ENCODE measurements at regions not wholly inside any gene's neighbourhood (a gene's known extent, or its start where the extent isn't known, plus 50 kb on each side); places are given as distances from the start of the nearest gene placed in this dataset.

- Histone ChIP-seq H3K79me2 (ENCODE audit: control insufficient read depth, insufficient read depth, low read length) (no peaks in the 10 kb centered on the region), H3K9me1 (ENCODE audit: control insufficient read depth, extremely low read depth, insufficient read depth, low read length) (no peaks in the 10 kb centered on the region), H2AFZ (ENCODE audit: control insufficient read depth, low read length) (no peak overlapping the region), H3K27ac (ENCODE audit: control insufficient read depth, insufficient read depth, low read length) (no peak overlapping the region), H3K4me1 (ENCODE audit: control insufficient read depth, extremely low read depth, insufficient read depth, low read length) (no peaks in the 10 kb centered on the region), H3K36me3 (ENCODE audit: control insufficient read depth in 2 of 2, extremely low read depth in 1 of 2, insufficient read depth in 2 of 2, low read length in 2 of 2) (no peaks in the 10 kb centered on the region), H3K27me3 (ENCODE audit: control insufficient read depth, extremely low read depth, insufficient read depth, low read length) (peaks cover 41% of the 10 kb centered on the region), H3K4me3 (ENCODE audit: control insufficient read depth in 2 of 3, extremely low read depth in 1 of 3, insufficient read depth in 2 of 3, low read depth in 1 of 3, low read length in 3 of 3) (no peak overlapping the region), H3K9ac (ENCODE audit: control insufficient read depth, extremely low read depth, insufficient read depth, low read length) (no peak overlapping the region), H4K20me1 (ENCODE audit: control insufficient read depth, extremely low read depth, insufficient read depth, low read length) (no peaks in the 10 kb centered on the region), H3K4me2 (ENCODE audit: control insufficient read depth, extremely low read depth, insufficient read depth, low read depth, low read length) (no peak overlapping the region), H3K9me3 (ENCODE audit: control insufficient read depth, low read depth, low read length) (no peaks in the 10 kb centered on the region)
- no peak for DNase-seq (ENCODE audit: low read depth, low spot score)
- TF ChIP-seq, protein P1, sequence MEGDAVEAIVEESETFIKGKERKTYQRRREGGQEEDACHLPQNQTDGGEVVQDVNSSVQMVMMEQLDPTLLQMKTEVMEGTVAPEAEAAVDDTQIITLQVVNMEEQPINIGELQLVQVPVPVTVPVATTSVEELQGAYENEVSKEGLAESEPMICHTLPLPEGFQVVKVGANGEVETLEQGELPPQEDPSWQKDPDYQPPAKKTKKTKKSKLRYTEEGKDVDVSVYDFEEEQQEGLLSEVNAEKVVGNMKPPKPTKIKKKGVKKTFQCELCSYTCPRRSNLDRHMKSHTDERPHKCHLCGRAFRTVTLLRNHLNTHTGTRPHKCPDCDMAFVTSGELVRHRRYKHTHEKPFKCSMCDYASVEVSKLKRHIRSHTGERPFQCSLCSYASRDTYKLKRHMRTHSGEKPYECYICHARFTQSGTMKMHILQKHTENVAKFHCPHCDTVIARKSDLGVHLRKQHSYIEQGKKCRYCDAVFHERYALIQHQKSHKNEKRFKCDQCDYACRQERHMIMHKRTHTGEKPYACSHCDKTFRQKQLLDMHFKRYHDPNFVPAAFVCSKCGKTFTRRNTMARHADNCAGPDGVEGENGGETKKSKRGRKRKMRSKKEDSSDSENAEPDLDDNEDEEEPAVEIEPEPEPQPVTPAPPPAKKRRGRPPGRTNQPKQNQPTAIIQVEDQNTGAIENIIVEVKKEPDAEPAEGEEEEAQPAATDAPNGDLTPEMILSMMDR (optimal IDR thresholded peaks at IDR 0.05 in 1 of 3, IDR thresholded peaks at IDR 0.05 in 1 of 3, conservative IDR thresholded peaks at IDR 0.05 in 1 of 3; ENCODE audit: extremely low read depth in 1 of 3, insufficient read depth in 2 of 3, low read length in 3 of 3), result no peak
- no peak for TF ChIP-seq EZH2 (IDR thresholded peaks at IDR 0.05; ENCODE audit: low read length)
- dilution Hi-C loops (cut with MboI; ENCODE audit: extremely low pct_ligation_motif_present, low sequenced_read_pairs), result no loop called here
- no peak for FAIRE-seq
These were observed 64.3 kb upstream of the C14orf180 start for GRCh38 chr14:104515059-104515810.

- Histone ChIP-seq H3K4me2 (ENCODE audit: control insufficient read depth, extremely low read depth, insufficient read depth, low read depth, low read length) (no peak overlapping the region), H3K9ac (ENCODE audit: control insufficient read depth, extremely low read depth, insufficient read depth, low read length) (no peak overlapping the region), H4K20me1 (ENCODE audit: control insufficient read depth, extremely low read depth, insufficient read depth, low read length) (no peaks in the 10 kb centered on the region), H3K36me3 (ENCODE audit: control insufficient read depth in 2 of 2, extremely low read depth in 1 of 2, insufficient read depth in 2 of 2, low read length in 2 of 2) (no peaks in the 10 kb centered on the region), H3K79me2 (ENCODE audit: control insufficient read depth, insufficient read depth, low read length) (no peaks in the 10 kb centered on the region), H3K9me3 (ENCODE audit: control insufficient read depth, low read depth, low read length) (no peaks in the 10 kb centered on the region), H2AFZ (ENCODE audit: control insufficient read depth, low read length) (no peak overlapping the region), H3K4me1 (ENCODE audit: control insufficient read depth, extremely low read depth, insufficient read depth, low read length) (no peaks in the 10 kb centered on the region), H3K9me1 (ENCODE audit: control insufficient read depth, extremely low read depth, insufficient read depth, low read length) (no peaks in the 10 kb centered on the region), H3K27ac (ENCODE audit: control insufficient read depth, insufficient read depth, low read length) (no peak overlapping the region), H3K4me3 (ENCODE audit: control insufficient read depth in 2 of 3, extremely low read depth in 1 of 3, insufficient read depth in 2 of 3, low read depth in 1 of 3, low read length in 3 of 3) (no peak overlapping the region), H3K27me3 (ENCODE audit: control insufficient read depth, extremely low read depth, insufficient read depth, low read length) (peaks cover 35% of the 10 kb centered on the region)
- no peak for FAIRE-seq
- dilution Hi-C loops (cut with MboI; ENCODE audit: extremely low pct_ligation_motif_present, low sequenced_read_pairs), result no loop called here
- TF ChIP-seq EZH2 (IDR thresholded peaks at IDR 0.05; ENCODE audit: low read length), result no peak
- TF ChIP-seq, protein P1 (optimal IDR thresholded peaks at IDR 0.05 in 1 of 3, IDR thresholded peaks at IDR 0.05 in 1 of 3, conservative IDR thresholded peaks at IDR 0.05 in 1 of 3; ENCODE audit: extremely low read depth in 1 of 3, insufficient read depth in 2 of 3, low read length in 3 of 3), result no peak
- DNase-seq (ENCODE audit: low read depth, low spot score), result no peak
These were observed 63.5 kb upstream of the C14orf180 start for GRCh38 chr14:104515811-104516780.
